GM21515 (cell line): ENCODE measurements at regions not wholly inside any gene's neighbourhood (a gene's known extent, or its start where the extent isn't known, plus 50 kb on each side); places are given as distances from the start of the nearest gene placed in this dataset.
"Not testable (repeated sequence)": the region's sequence is repeated elsewhere in the genome, so short reads cannot be mapped to it uniquely, and the experiment has no call there.

Experiments
- ATAC-seq: cut with Tn5 transposase; IDR thresholded peaks from one replicate; pipeline ENCODE4 v1.9.1; 2021; ENCODE audit not compliant: unreplicated experiment

DNA sequence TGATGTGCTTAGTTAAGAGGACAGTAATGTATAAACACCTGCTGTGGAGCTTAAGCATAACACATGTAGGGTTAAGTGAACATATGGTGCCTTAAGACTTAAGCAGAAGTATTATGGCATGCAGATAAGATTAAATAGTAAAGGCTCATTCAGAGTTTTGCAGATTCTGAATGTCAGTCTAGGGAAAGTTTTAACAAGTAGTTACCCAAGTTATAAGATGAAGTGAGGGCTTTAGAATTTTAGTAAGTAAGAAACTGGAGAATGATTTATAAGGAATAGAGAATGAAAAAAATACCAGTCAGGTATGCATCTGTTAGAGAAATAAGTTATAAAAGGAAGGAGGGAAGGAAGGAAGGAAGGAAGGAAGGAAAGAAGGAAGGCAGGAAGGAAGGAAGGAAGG is 902.1 kb downstream of the TRAM1L1 start:
- ATAC-seq = no peak

DNA sequence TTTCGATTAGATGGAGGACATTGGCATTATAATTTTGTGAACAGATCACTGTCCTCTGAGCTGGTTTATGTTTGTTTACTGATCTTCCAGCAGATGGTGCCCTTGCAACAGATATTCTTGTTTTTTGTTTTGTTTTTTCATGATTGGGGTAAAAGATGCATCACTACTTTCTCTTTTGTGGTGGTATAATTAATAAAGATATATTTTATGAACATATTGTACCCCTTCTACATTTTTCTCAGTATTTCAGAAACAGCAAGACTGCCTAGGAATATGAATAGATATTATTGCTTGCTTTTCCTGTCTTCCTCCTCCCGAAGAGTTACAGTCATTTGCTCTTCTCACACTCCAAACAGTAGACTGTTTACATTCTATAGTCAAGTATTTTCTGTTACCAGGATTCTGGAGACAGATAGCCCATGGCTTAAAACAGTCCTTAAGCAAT is 905.2 kb downstream of the TRAM1L1 start:
- ATAC-seq = no peak

DNA sequence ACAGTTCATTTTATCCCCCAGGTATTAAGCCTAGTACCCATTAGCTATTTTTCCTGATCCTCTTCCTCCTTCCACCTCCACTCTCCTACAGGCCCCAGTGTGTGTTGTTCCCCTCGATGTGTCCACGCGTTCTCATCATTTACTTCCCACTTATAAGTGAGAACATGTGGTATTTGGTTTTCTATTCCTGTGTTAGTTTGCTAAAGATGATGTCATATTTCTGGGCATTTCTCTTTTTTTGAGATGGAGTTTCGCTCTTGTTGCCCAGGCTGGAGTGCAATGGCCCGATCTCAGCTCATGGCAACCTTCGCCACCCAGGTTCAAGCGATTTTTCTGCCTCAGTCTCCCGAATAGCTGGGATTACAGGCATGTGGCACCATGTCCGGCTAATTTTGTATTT is 934.0 kb downstream of the TRAM1L1 start:
- not testable (repeated sequence) for ATAC-seq

DNA sequence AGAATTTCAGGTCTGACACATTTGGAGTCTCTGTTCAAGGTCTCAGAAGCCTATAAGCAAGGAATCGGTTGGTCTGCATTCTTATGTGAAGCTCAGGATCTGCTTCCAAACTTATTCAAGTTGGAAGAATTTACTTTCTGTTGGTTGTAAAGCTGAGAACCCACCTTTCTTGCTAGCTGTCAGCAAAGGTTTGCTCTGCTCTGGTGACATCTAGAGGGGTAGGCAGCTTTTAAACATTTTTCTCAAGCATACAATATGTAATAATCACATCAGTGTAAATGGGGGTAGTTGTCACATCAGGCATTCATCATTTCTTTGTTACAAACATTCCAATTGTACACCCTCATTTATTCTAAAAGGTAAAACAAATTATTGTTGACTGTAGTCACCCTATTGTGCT is 935.2 kb downstream of the TRAM1L1 start:
- no peak for ATAC-seq

DNA sequence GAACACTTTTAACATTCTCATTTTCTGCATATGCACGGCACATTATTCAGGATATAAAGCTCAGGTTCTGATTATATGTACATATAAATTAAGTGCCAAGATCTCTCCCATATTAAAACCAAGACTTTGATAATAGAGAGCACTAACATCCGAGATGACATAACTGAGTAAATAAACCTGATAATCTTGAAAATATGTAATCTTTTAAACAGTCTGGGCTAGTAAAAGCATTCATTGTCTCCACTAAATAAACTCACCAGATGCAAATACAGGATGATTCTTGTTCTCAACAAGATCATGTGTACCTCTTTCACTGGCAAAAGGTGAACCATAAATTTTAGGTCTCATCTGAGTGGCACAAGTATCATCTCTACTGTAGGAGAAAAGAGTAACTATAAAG is 942.2 kb downstream of the TRAM1L1 start:
- no peak for ATAC-seq

DNA sequence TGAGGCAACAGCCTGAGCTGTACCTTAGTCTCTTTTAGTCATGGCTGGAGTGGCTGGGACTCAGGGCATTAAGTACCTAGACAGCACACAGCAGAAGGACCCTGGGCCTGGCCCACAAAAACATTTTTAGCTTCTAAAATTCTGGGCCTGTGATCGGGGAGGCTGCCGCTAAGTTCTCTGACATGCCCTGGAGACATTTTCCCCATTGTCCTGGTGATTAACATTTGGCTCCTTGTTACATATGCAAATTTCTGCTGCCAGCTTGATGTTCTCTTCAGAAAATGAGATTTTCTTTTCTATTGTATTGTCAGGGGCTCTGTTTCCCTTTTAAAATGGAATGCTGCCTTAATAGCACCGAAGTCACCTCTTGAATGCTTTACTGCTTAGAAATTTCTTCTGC is 952.4 kb downstream of the TRAM1L1 start:
- ATAC-seq = no peak

DNA sequence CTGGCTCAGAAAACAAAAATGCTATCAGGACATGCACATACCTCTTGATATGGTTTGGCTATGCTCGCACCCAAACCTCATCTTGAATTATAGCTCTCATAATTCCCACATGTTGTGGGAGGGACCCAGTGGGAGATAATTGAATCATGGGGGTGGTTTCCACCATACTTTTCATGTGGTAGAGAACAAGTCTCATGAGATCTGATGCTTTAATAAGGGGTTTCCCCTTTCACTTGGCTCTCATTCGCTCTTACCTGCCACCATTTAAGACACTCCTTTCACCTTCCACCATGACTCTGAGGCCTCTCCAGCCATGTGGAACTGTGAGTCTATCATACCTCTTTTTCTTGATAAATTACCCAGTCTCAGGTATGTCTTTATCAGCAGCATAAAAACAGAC is 958.6 kb downstream of the TRAM1L1 start:
- ATAC-seq = no peak

DNA sequence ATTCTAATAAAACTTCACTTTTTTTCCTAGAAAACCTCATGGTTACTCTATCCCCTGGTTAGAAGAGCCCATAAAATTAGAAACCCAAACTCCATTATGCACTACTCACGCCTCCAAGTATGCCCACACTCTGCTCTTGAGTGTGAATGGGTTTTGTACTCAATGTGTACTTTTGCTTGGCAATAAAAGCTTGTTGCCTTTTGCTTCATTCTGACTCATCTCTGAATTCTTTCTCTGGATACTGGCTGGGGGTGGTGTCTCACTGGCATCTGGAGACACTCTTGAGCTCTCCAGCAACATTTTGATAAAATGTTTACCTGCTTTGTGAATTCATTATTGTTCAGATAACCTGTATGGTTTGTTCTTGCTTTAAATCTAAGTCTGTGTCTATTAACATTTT is 963.3 kb downstream of the TRAM1L1 start:
- no peak for ATAC-seq

DNA sequence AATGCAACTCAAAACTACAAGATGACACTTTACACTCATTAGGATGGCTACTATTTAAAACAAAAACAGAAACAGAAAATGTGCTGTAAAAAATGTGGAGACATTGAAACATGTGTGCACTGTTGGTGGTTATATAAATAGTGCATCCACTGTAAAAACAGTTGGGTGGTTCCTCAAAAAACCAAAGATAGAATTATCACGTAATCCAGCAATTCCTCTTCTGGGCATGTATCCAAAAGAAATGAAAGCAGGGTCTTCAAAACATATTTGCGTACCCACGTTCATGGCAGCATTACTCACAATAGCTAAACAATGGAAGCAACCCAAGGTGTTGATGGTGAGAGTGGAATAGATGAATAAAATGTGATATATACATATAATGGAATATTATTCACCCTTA is 967.2 kb downstream of the TRAM1L1 start:
- no peak for ATAC-seq

DNA sequence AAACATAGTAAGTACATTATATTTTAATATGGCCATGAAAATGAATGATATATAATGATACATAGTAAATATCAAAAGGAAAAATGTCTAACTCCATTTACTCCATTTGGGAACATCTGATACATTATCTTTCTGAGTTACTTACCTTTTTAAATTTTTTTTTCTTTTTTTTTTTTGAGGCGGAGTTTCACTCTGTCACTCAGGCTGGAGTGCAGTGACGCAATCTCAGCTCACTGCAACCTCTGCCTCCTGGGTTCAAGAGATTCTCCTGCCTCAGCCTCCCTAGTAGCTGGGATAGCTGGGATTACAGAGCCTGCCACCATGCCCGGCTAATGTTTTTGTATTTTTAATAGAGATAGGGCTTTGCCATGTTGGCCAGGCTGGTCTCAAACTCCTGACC is 972.5 kb downstream of the TRAM1L1 start:
- ATAC-seq = not testable (repeated sequence)

DNA sequence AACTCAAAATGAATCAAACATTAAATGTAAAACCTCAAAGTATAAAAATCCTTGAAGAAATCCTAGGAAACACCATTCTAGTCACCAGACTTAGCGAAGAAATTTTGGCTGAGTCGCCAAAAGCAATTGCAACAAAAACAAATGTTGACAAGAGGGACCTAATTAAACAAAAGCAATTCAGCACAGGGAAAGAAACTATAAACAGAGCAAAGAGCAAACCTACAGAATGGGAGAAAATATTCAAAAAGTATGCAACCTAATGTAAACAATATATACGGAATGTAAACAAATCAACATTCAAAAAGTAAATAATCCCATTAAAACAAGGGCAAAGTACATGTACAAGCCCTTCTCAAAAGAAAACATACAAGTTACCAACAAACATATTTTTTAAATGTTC is 974.7 kb downstream of the TRAM1L1 start:
- ATAC-seq = no peak

DNA sequence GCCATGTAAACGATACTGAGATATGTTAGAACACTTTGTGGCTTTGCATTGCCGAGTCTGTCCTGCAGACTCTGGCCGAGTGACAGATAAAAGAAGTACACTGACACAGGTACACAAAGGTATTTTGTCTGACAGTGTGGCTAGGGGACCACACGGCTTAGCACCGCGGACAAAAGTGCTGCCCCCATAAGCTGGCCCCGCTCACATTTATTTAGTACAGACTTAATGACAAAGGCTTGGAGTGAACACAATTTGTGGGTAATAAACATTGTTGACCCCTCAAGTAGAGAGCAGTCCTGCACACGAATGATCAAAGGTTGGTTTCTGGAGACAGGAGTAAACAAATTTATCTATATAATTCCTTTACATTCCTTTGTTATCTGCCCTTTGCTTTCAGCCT is 976.8 kb downstream of the TRAM1L1 start:
- ATAC-seq = no peak

DNA sequence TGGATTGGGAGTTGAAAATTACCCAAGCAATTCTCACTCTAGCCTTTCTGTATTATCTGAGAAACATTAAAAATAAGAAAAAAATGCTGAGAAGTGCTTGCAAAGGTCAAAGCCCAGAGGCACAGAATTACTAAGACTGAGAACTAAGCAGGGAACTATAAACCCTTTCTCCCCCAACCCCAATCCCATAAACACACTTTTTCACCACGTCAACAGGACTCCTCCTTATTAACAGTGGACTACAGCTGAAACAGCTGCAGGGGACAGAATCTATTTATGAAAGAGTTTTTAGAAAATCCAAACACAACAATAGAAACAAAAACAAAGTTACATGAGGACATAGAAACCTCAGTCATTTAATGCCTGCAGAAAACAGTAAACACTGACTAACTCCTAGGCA is 984.1 kb downstream of the TRAM1L1 start:
- no peak for ATAC-seq

DNA sequence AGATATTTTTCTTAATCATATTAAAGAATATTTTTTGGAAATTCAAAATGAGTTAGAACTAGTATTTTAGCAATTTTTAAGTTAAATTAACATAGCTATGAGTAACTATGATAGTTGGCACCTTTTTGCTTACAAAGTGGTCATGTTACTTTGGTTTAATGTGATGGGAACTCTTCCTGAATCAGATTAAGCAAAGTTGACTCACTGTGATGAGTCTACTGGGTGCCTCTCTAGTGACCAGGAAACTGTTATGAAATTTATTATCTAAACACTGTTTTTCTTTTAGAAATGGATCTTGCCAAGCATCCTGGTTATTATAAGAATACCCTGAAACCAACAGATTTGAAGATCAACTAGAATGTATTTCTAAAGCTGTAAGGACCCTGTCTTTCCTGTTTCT is 985.8 kb downstream of the TRAM1L1 start:
- ATAC-seq = no peak

DNA sequence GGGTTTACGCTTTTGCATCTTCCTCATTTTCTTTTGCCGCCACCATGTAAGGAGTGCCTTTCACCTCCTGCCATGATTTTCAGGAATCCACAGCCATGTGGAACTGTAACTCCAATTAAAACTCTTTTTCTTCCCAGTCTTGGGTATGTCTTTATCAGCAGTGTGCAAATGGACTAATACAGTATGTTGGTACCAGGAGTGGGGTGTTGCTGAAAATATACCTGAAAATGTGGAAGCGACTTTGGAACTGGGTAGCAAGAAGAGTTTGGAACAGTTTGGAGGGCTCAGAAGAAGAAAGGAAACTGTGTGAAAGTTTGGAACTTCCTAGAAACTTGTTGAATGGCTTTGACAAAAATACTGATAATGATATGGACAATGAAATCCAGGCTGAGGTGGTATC is 983.9 kb upstream of the NDST4 start:
- not testable (repeated sequence) for ATAC-seq

DNA sequence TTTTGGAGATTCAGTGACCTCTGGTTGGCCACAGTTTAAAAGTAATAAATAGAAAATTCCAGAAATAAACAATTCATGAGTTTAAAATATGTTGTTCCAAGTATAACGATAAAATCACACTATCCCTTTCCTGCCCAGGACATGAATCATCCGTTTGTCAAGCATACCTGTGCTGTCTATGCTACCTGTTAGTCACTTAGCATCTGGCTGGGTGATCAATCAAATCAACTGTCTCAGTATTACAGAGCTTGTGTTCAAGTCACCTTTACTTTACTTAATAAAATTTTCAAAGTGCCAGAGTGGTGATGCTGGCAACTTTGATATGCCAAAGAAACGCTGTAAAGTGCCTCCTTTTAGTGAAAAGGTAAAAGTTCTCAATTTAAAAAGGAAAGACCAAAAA is 979.5 kb upstream of the NDST4 start:
- no peak for ATAC-seq

DNA sequence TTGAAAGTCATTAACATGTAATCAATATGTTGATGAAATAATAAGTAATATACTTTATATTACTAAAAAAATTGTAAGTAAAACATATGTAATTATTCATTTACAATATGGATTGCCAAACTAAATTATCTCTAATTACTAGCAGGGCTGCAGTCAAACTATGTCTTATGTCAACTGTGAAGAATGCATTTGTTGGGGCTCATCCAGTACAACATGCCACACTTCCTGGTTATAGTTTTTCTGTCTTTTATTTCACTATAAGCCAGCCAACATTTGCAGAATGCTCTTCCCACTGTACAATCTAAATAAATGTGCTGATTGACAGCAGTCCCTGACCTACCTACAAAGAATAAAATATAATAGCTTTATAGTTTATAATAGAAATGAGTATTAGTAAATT is 975.4 kb upstream of the NDST4 start:
- ATAC-seq = no peak

DNA sequence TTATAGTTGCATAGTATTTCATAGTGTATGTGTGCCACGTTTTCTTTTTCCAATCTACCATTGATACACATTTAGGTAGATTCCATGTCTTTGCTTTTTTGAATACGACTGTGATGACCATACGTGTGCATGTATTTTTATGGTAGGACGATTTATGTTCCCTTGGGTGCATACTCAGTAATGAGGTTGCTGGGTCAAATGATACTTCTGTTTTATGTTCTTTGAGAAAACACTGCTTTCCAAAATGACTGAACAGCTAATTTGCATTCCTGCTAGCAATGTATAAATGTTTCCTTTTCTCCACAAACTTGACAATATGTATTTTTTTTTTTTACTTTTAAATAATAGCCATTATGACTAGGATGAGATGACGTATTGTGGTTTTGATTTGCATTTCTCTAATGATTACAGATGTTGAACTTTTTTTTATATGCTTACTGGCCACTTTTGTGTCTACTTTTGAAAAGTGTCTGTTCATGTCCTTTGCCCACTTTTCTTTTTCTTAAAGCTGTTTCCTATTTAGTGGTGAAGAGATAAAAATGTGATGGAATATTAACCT is 969.5 kb upstream of the NDST4 start:
- ATAC-seq = no peak

DNA sequence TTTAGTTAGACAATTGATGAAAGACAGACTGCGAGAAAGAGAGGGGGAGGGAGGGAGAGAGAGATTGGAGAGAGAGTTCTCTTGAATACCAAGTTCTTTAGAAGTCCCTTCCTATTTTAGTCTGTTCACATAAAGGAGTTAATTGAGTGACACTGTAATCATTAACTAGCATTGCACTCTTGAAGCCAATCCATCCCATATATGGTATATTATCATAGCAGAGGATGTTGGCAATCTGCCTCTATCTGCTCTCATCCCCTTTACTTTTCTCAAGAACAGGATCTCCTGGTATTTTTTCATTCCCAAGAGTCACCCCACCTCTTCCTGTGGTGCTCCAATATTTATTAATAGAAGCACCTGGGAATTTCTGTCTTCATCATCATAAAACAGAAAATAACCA is 959.6 kb upstream of the NDST4 start:
- ATAC-seq = no peak

DNA sequence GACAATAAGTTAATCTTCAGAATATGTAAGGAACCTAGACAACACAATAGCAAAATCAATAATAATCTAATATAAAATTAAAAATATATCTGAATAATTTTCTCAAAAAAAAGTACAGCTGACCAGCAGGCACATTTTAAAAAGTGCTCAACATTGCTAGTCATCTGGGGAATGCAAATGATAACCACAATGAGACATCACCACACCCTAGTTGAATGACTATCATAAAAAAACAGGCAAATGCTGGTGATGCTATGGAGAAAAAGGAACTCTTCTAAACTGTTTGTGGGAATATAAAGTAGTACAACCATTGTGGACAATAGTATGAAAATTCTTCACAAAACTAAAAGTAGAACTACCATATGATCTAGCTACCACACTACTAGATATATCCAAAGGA is 956.9 kb upstream of the NDST4 start:
- no peak for ATAC-seq

DNA sequence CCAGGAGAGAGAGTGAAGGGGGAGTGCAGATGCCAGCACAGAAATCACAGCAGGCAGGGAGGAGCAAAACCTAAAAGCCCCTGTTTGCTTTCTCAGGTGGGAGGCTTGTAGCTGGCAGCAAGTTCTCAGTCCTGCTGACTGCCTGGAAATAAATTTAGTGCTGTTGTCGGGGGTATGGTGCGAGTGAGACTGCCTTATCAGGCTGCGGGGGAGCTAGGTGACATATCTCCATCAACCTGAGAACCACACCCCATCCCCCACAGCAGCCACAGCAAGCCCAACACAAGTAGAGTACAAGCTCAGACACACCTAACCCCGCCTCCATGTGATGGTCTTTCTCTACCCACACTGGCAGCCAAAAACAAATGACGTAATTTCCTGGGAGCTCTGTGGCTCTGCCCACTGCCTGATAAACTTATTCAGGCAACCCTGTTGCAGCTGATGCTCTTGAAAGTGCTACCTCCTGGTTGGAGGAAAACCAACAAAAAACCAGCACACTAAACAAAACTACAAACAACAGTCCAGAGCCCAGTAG is 953.4 kb upstream of the NDST4 start:
- no peak for ATAC-seq

DNA sequence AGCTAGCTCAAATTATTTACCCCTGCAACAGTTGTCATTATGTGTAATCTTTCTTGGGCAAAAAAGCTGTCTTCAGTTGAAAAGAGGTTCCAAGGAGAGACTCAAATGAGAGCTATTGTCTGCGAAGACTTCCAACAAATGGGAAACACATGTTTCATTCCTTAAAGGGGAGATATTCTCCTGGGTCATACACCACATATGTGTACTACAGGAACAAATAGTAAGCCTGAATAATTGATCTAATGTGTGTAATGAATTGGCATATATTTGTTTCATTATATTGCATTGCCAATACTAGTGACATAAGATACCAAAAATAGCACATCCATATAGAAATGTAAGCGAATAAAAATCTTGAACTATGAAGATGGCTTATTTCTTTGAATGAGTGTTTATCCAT is 950.9 kb upstream of the NDST4 start:
- no peak for ATAC-seq

DNA sequence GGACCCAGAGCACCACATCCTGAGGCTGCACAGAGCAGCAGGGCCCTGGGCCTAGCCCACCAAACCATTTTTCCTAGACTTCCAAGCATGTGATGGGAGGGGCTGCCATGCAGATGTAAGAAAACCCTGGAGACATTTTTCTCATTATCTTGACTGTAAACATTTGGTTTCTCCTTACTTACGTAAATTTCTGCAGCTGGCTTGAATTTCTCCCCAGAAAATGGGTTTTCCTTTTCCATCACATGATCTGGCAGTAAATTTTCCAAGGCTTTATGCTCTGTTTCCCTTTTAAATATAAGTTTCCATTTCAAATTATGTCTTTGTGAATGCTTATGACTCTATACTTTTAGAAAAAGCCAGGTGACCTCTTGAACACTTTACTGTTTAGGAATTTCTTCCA is 945.9 kb upstream of the NDST4 start:
- ATAC-seq = no peak

DNA sequence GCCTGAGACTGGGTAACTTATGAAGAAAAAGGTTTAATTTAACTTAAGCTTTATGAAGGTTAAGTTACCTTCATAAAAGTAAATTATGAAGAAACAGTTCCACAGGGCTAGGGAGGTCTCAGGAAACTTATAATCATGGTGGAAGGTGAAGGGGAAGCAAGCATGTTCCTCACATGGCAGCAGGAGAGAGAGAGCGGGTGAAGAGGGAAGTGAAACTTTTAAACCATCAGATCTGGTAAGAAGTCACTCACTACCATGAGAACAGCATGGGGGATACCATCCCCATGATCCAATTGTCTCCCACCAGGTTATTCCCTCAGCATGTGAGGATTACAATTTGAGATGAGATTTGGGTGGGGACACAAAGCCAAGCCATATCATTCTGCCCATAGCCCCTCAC is 944.7 kb upstream of the NDST4 start:
- no peak for ATAC-seq
